GM10266 (cell line): ENCODE measurements at regions not wholly inside any gene's neighbourhood (a gene's known extent, or its start where the extent isn't known, plus 50 kb on each side); places are given as distances from the start of the nearest gene placed in this dataset.

Source experiments
- DNase-seq: peaks from one replicate; pipeline ENCODE4 v3.0.0; 2012; ENCODE audit errors: extremely low spot score
- CTCF ChIP-seq: IDR thresholded peaks from 2 replicates; pipeline ENCODE4 v1.5.1; 2012; ENCODE audit warnings: mild to moderate bottlenecking, low read depth; ENCODE audit not compliant: control insufficient read depth, insufficient read depth; ENCODE audit errors: missing control alignments

GRCh38 chr3:178302966-178303930 lies 233.0 kb upstream of the KCNMB2 start:
- TF ChIP-seq CTCF: no peak
- DNase-seq: no peak

- DNase-seq: no peak
- TF ChIP-seq CTCF: no peak
Measured at GRCh38 chr3:178304758-178305467, 231.3 kb upstream of the KCNMB2 start.

GRCh38 chr3:178306432-178307115 lies 229.7 kb upstream of the KCNMB2 start:
- no peak for DNase-seq
- TF ChIP-seq CTCF: no peak

- no peak for DNase-seq
- TF ChIP-seq CTCF: no peak
Measured at GRCh38 chr3:178308771-178309170, 227.5 kb upstream of the KCNMB2 start.

GRCh38 chr3:178310949-178311348 lies 225.3 kb upstream of the KCNMB2 start:
- TF ChIP-seq CTCF: no peak
- no peak for DNase-seq

GRCh38 chr3:178313716-178314115 lies 222.5 kb upstream of the KCNMB2 start:
- no peak for TF ChIP-seq CTCF

GRCh38 chr3:178318340-178318739 lies 217.9 kb upstream of the KCNMB2 start:
- no peak for DNase-seq

More at GRCh38 chr3:178313716-178314115, 222.5 kb upstream of the KCNMB2 start:
- no peak for DNase-seq

More at GRCh38 chr3:178318340-178318739, 217.9 kb upstream of the KCNMB2 start:
- no peak for TF ChIP-seq CTCF
